Colonic mucosa (tissue), 4 donors: ENCODE measurements at regions not wholly inside any gene's neighbourhood (a gene's known extent, or its start where the extent isn't known, plus 50 kb on each side); places are given as distances from the start of the nearest gene placed in this dataset.

ENCODE experiments used
- DNase-seq: peaks from one replicate; pipeline ENCODE4 v3.0.0-alpha.2; 2020
- H3K27ac ChIP-seq: fragments of 200-600 bp; one replicate; pipeline ENCODE4 v1.8.0; 2021
- H3K27me3 ChIP-seq: fragments of 200-600 bp; one replicate; pipeline ENCODE4 v1.8.0; 2021
- H3K36me3 ChIP-seq: fragments of 200-600 bp; one replicate; pipeline ENCODE4 v1.8.0; 2021
- H3K4me1 ChIP-seq: fragments of 200-600 bp; one replicate; pipeline ENCODE4 v1.8.0; 2021; ENCODE audit warnings: mild to moderate bottlenecking
- H3K4me3 ChIP-seq: fragments of 200-600 bp; one replicate; pipeline ENCODE4 v1.8.0; 2021
- H3K9ac ChIP-seq, 2 donors: one replicate each; pipeline ENCODE4 v1.7.0; 2013; ENCODE audit warnings: control low read depth in 2 of 2, low read depth in 2 of 2, low read length in 2 of 2
- H3K9me3 ChIP-seq: fragments of 200-600 bp; one replicate; pipeline ENCODE4 v1.8.0; 2021
- CTCF ChIP-seq: fragments of 200-600 bp; IDR thresholded peaks from one replicate; pipeline ENCODE4 v1.8.0; 2022; ENCODE audit warnings: antibody characterized with exemption, mild to moderate bottlenecking
- intact Hi-C: fragments of 100-400 bp; cut with DNase I; formaldehyde crosslinking; loops from one replicate; pipeline ENCODE4 v1.14.1; 2022
- donor health status: healthy.
- donor health status: DM: no; HTN: no; CAD: no.
- donor health status: DM: no; HTN: no; CAD: no.

- Histone ChIP-seq H3K9me3 (no peaks in the 10 kb centered on the region), H3K4me1 (peaks cover 24% of the 10 kb centered on the region), H3K36me3 (no peaks in the 10 kb centered on the region), H3K9ac (peak overlapping the region in 1 of 2 donors; percentile 6), H3K27me3 (no peaks in the 10 kb centered on the region), H3K27ac (peak overlapping the region; percentile 93), H3K4me3 (no peak overlapping the region)
- TF ChIP-seq CTCF = no peak
- intact Hi-C loops = loop anchor here (5.0 kb wide), 1 partner anchor 84 kb away; the partner anchor contains the start of gene MAML3
- no peak for DNase-seq
These were observed 82.7 kb upstream of the MAML3 start for GRCh38 chr4:140236654-140237169.

- TF ChIP-seq CTCF = no peak
- intact Hi-C loops = loop anchor here (5.0 kb wide), 1 partner anchor 82 kb away; the partner anchor contains the start of gene MAML3
- Histone ChIP-seq H3K9me3 (no peaks in the 10 kb centered on the region), H3K4me3 (no peak overlapping the region), H3K9ac (no peak overlapping the region), H3K36me3 (no peaks in the 10 kb centered on the region), H3K4me1 (peaks cover 24% of the 10 kb centered on the region), H3K27me3 (no peaks in the 10 kb centered on the region), H3K27ac (no peak overlapping the region)
- DNase-seq = no peak
These were observed 80.7 kb upstream of the MAML3 start for GRCh38 chr4:140234697-140235060.

- intact Hi-C loops = no loop called here
These were observed 80.1 kb upstream of the MAML3 start for GRCh38 chr4:140233791-140234696.

GRCh38 chr4:140229881-140230280 lies 75.9 kb upstream of the MAML3 start:
- H3K36me3 ChIP-seq = no peaks in the 10 kb centered on the region
- no peaks in the 10 kb centered on the region for H3K4me1 ChIP-seq
- H3K27me3 ChIP-seq = no peaks in the 10 kb centered on the region
- DNase-seq = peak; percentile 54
- H3K4me3 ChIP-seq = no peak overlapping the region
- H3K9me3 ChIP-seq = no peaks in the 10 kb centered on the region
- no peak overlapping the region for H3K27ac ChIP-seq
- intact Hi-C loops = no loop called here
- H3K9ac ChIP-seq = no peak overlapping the region
- TF ChIP-seq CTCF = no peak

More at GRCh38 chr4:140233791-140234696, 80.1 kb upstream of the MAML3 start:
- Histone ChIP-seq H3K4me3 (no peak overlapping the region), H3K36me3 (no peaks in the 10 kb centered on the region), H3K9me3 (no peaks in the 10 kb centered on the region), H3K27ac (no peak overlapping the region), H3K4me1 (peaks cover 24% of the 10 kb centered on the region), H3K9ac (no peak overlapping the region), H3K27me3 (no peaks in the 10 kb centered on the region)
- no peak for TF ChIP-seq CTCF
- DNase-seq = no peak

GRCh38 chr4:140227286-140227685 lies 73.3 kb upstream of the MAML3 start:
- H3K27me3 ChIP-seq = no peaks in the 10 kb centered on the region
- TF ChIP-seq CTCF = no peak
- DNase-seq = no peak
- no peaks in the 10 kb centered on the region for H3K9me3 ChIP-seq
- no peak overlapping the region for H3K9ac ChIP-seq
- H3K4me1 ChIP-seq = no peaks in the 10 kb centered on the region
- no peaks in the 10 kb centered on the region for H3K36me3 ChIP-seq
- no peak overlapping the region for H3K4me3 ChIP-seq
- H3K27ac ChIP-seq = no peak overlapping the region
- intact Hi-C loops = no loop called here
